ENCODE measurements at regions not wholly inside any gene's neighbourhood (a gene's known extent, or its start where the extent isn't known, plus 50 kb on each side); places are given as distances from the start of the nearest gene placed in this dataset.

GRCh38 chr1:67939942-67940341 lies 106.7 kb upstream of the GNG12 start:
- intact Hi-C loops (cut with micrococcal nuclease) = no loop called here
- no peak for DNase-seq
- H3K4me3 Mint-ChIP-seq = no peak overlapping the region
- H3K27ac Mint-ChIP-seq = no peak overlapping the region
- no peaks in the 10 kb centered on the region for H3K36me3 Mint-ChIP-seq (ENCODE audit: low read depth)
- no peaks in the 10 kb centered on the region for H3K4me1 Mint-ChIP-seq
- peaks cover 3% of the 10 kb centered on the region for H3K27me3 Mint-ChIP-seq
- no peaks in the 10 kb centered on the region for H3K9me3 Mint-ChIP-seq

- H3K36me3 Mint-ChIP-seq (ENCODE audit: low read depth) = no peaks in the 10 kb centered on the region
Observed at GRCh38 chr1:67939186-67939743, 106.0 kb upstream of the GNG12 start.

GRCh38 chr1:67937651-67938050 lies 104.4 kb upstream of the GNG12 start:
- intact Hi-C loops (cut with micrococcal nuclease) = no loop called here
- Mint-ChIP-seq H3K4me3 (no peak overlapping the region), H3K27me3 (peaks cover 3% of the 10 kb centered on the region), H3K27ac (no peak overlapping the region), H3K36me3 (ENCODE audit: low read depth) (no peaks in the 10 kb centered on the region), H3K4me1 (no peaks in the 10 kb centered on the region), H3K9me3 (no peaks in the 10 kb centered on the region)
- no peak for DNase-seq

More at GRCh38 chr1:67939186-67939743, 106.0 kb upstream of the GNG12 start:
- Mint-ChIP-seq H3K9me3 (no peaks in the 10 kb centered on the region), H3K4me3 (no peak overlapping the region), H3K4me1 (no peaks in the 10 kb centered on the region), H3K27ac (no peak overlapping the region), H3K27me3 (peaks cover 3% of the 10 kb centered on the region)
- no peak for DNase-seq
- intact Hi-C loops (cut with micrococcal nuclease) = no loop called here

GRCh38 chr1:67937010-67937409 lies 103.7 kb upstream of the GNG12 start:
- Mint-ChIP-seq H3K27ac (no peak overlapping the region), H3K27me3 (peaks cover 3% of the 10 kb centered on the region), H3K4me3 (no peak overlapping the region), H3K4me1 (no peaks in the 10 kb centered on the region), H3K36me3 (ENCODE audit: low read depth) (no peaks in the 10 kb centered on the region), H3K9me3 (no peaks in the 10 kb centered on the region)
- intact Hi-C loops (cut with micrococcal nuclease) = no loop called here
- no peak for DNase-seq

- Mint-ChIP-seq H3K9me3 (no peaks in the 10 kb centered on the region), H3K36me3 (ENCODE audit: low read depth) (no peaks in the 10 kb centered on the region), H3K27ac (no peak overlapping the region), H3K27me3 (peaks cover 3% of the 10 kb centered on the region), H3K4me1 (no peaks in the 10 kb centered on the region), H3K4me3 (no peak overlapping the region)
- no peak for DNase-seq
- intact Hi-C loops (cut with micrococcal nuclease) = no loop called here
Observed at GRCh38 chr1:67935560-67935959, 102.3 kb upstream of the GNG12 start.

- intact Hi-C loops (cut with micrococcal nuclease) = no loop called here
Observed at GRCh38 chr1:67931198-67931597, 97.9 kb upstream of the GNG12 start.

GRCh38 chr1:67923074-67923473 lies 89.8 kb upstream of the GNG12 start:
- Mint-ChIP-seq H3K27ac (no peak overlapping the region), H3K36me3 (ENCODE audit: low read depth) (no peaks in the 10 kb centered on the region), H3K27me3 (peaks cover 5% of the 10 kb centered on the region), H3K4me1 (no peaks in the 10 kb centered on the region), H3K9me3 (no peaks in the 10 kb centered on the region), H3K4me3 (no peak overlapping the region)
- DNase-seq = no peak
- intact Hi-C loops (cut with micrococcal nuclease) = no loop called here

More at GRCh38 chr1:67931198-67931597, 97.9 kb upstream of the GNG12 start:
- Mint-ChIP-seq H3K27me3 (peaks cover 6% of the 10 kb centered on the region), H3K27ac (no peak overlapping the region), H3K36me3 (ENCODE audit: low read depth) (no peaks in the 10 kb centered on the region), H3K4me1 (no peaks in the 10 kb centered on the region), H3K9me3 (no peaks in the 10 kb centered on the region), H3K4me3 (no peak overlapping the region)
- no peak for DNase-seq

- intact Hi-C loops (cut with micrococcal nuclease) = no loop called here
- H3K36me3 Mint-ChIP-seq (ENCODE audit: low read depth) = no peaks in the 10 kb centered on the region
- H3K27me3 Mint-ChIP-seq = peaks cover 4% of the 10 kb centered on the region
- DNase-seq = no peak
- H3K4me3 Mint-ChIP-seq = no peak overlapping the region
- no peaks in the 10 kb centered on the region for H3K9me3 Mint-ChIP-seq
- H3K4me1 Mint-ChIP-seq = no peaks in the 10 kb centered on the region
- H3K27ac Mint-ChIP-seq = no peak overlapping the region
Observed at GRCh38 chr1:67921725-67922489, 88.6 kb upstream of the GNG12 start.

GRCh38 chr1:67919274-67920072 lies 86.2 kb upstream of the GNG12 start:
- no peaks in the 10 kb centered on the region for H3K9me3 Mint-ChIP-seq
- intact Hi-C loops (cut with micrococcal nuclease) = no loop called here
- DNase-seq = no peak
- H3K36me3 Mint-ChIP-seq (ENCODE audit: low read depth) = no peaks in the 10 kb centered on the region
- H3K4me3 Mint-ChIP-seq = no peak overlapping the region
- H3K4me1 Mint-ChIP-seq = no peaks in the 10 kb centered on the region
- peaks cover 3% of the 10 kb centered on the region for H3K27me3 Mint-ChIP-seq
- H3K27ac Mint-ChIP-seq = no peak overlapping the region

GRCh38 chr1:67918067-67918466 lies 84.8 kb upstream of the GNG12 start:
- no peak for DNase-seq
- Mint-ChIP-seq H3K4me1 (no peaks in the 10 kb centered on the region), H3K27me3 (no peaks in the 10 kb centered on the region), H3K36me3 (ENCODE audit: low read depth) (no peaks in the 10 kb centered on the region), H3K4me3 (no peak overlapping the region), H3K27ac (no peak overlapping the region), H3K9me3 (no peaks in the 10 kb centered on the region)
- intact Hi-C loops (cut with micrococcal nuclease) = no loop called here

- Mint-ChIP-seq H3K4me1 (no peaks in the 10 kb centered on the region), H3K36me3 (ENCODE audit: low read depth) (no peaks in the 10 kb centered on the region), H3K27ac (no peak overlapping the region), H3K9me3 (no peaks in the 10 kb centered on the region), H3K4me3 (no peak overlapping the region), H3K27me3 (no peaks in the 10 kb centered on the region)
- intact Hi-C loops (cut with micrococcal nuclease) = no loop called here
- DNase-seq = no peak
Observed at GRCh38 chr1:67917006-67917405, 83.7 kb upstream of the GNG12 start.

- Mint-ChIP-seq H3K27me3 (no peaks in the 10 kb centered on the region), H3K27ac (no peak overlapping the region), H3K9me3 (no peaks in the 10 kb centered on the region), H3K4me3 (no peak overlapping the region), H3K4me1 (no peaks in the 10 kb centered on the region), H3K36me3 (ENCODE audit: low read depth) (no peaks in the 10 kb centered on the region)
- DNase-seq = no peak
- intact Hi-C loops (cut with micrococcal nuclease) = no loop called here
Observed at GRCh38 chr1:67916140-67916886, 83.0 kb upstream of the GNG12 start.

- DNase-seq = no peak
- H3K4me1 Mint-ChIP-seq = no peaks in the 10 kb centered on the region
- no peak overlapping the region for H3K27ac Mint-ChIP-seq
- peaks cover 6% of the 10 kb centered on the region for H3K27me3 Mint-ChIP-seq
- intact Hi-C loops (cut with micrococcal nuclease) = no loop called here
- no peak overlapping the region for H3K4me3 Mint-ChIP-seq
- H3K9me3 Mint-ChIP-seq = no peaks in the 10 kb centered on the region
- no peaks in the 10 kb centered on the region for H3K36me3 Mint-ChIP-seq (ENCODE audit: low read depth)
Observed at GRCh38 chr1:67909776-67910175, 76.5 kb upstream of the GNG12 start.
